ENCODE measurements at regions not wholly inside any gene's neighbourhood (a gene's known extent, or its start where the extent isn't known, plus 50 kb on each side); places are given as distances from the start of the nearest gene placed in this dataset.

GRCh38 chr3:70853161-70853944 lies 540.9 kb upstream of the MDFIC2 start:
- Histone ChIP-seq H3K4me3 (ENCODE audit: severe bottlenecking) (no peak overlapping the region), H3K9me3 (ENCODE audit: severe bottlenecking) (no peaks in the 10 kb centered on the region), H3K27me3 (ENCODE audit: insufficient read depth, poor library complexity, severe bottlenecking) (no peaks in the 10 kb centered on the region), H3K36me3 (ENCODE audit: low read depth) (no peaks in the 10 kb centered on the region), H3K27ac (ENCODE audit: poor library complexity, severe bottlenecking) (no peak overlapping the region), H3K4me1 (ENCODE audit: insufficient read depth, poor library complexity, severe bottlenecking) (peaks cover 41% of the 10 kb centered on the region)
- ATAC-seq (ENCODE audit: low read depth), result no peak
- no peak for DNase-seq (ENCODE audit: low spot score)
- TF ChIP-seq CTCF (IDR thresholded peaks at IDR 0.05; ENCODE audit: poor library complexity, severe bottlenecking), result no peak

GRCh38 chr3:70849911-70850699 lies 537.7 kb upstream of the MDFIC2 start:
- Histone ChIP-seq H3K27me3 (ENCODE audit: insufficient read depth, poor library complexity, severe bottlenecking) (no peaks in the 10 kb centered on the region), H3K27ac (ENCODE audit: poor library complexity, severe bottlenecking) (peak overlapping the region; percentile 56), H3K36me3 (ENCODE audit: low read depth) (no peaks in the 10 kb centered on the region), H3K4me1 (ENCODE audit: insufficient read depth, poor library complexity, severe bottlenecking) (peaks cover 27% of the 10 kb centered on the region), H3K9me3 (ENCODE audit: severe bottlenecking) (no peaks in the 10 kb centered on the region), H3K4me3 (ENCODE audit: severe bottlenecking) (no peak overlapping the region)
- TF ChIP-seq CTCF (IDR thresholded peaks at IDR 0.05; ENCODE audit: poor library complexity, severe bottlenecking), result no peak
- DNase-seq (ENCODE audit: low spot score), result no peak
- peak; percentile 96 for ATAC-seq (ENCODE audit: low read depth)

DNA sequence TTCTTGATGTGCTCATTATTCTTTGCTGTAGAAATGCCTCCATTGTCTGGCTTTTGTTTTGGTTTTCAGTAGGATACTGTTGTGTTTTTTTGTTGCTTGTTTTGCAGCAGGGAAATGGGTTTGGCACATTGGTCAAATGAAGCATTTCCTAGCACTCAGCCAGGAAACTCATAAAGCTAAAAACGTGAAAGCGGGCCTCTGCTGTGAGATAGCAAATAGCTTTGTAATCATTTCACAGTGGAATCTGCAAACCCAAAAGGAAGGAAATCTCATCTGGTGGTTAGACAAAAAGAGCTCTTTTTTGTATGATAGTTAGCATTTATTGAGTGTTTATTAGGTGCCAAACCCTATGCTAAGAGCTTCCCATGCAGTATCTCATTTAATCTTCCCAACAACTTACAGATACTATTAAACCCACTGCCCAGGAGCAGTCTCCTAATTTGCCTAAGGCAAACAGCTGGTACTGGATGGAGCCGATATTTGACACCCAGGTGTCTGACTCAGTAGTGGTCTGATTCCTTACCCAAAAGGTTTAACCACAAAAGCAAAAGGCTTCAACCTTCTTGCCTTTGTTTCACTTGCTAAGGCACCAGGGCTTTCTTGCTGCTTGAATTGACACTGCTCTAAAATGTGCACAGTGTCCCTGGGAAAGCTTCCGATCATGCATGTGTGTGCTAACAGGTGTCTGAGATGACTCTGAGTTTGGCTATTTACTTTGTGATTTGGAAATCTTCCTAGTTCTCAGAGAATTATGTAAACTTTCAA lies 527.9 kb upstream of the MDFIC2 start:
- peak overlapping the region; percentile 16 for H3K27ac ChIP-seq (ENCODE audit: poor library complexity, severe bottlenecking)
- H3K27me3 ChIP-seq (ENCODE audit: insufficient read depth, poor library complexity, severe bottlenecking), result no peaks in the 10 kb centered on the region
- ATAC-seq (ENCODE audit: low read depth) (peak; percentile 92), DNase-seq (ENCODE audit: low spot score) (no peak)
- TF ChIP-seq CTCF (IDR thresholded peaks at IDR 0.05; ENCODE audit: poor library complexity, severe bottlenecking), result no peak
- no peaks in the 10 kb centered on the region for H3K36me3 ChIP-seq (ENCODE audit: low read depth)
- no peaks in the 10 kb centered on the region for H3K9me3 ChIP-seq (ENCODE audit: severe bottlenecking)
- H3K4me1 ChIP-seq (ENCODE audit: insufficient read depth, poor library complexity, severe bottlenecking), result peaks cover 13% of the 10 kb centered on the region
- no peak overlapping the region for H3K4me3 ChIP-seq (ENCODE audit: severe bottlenecking)

DNA sequence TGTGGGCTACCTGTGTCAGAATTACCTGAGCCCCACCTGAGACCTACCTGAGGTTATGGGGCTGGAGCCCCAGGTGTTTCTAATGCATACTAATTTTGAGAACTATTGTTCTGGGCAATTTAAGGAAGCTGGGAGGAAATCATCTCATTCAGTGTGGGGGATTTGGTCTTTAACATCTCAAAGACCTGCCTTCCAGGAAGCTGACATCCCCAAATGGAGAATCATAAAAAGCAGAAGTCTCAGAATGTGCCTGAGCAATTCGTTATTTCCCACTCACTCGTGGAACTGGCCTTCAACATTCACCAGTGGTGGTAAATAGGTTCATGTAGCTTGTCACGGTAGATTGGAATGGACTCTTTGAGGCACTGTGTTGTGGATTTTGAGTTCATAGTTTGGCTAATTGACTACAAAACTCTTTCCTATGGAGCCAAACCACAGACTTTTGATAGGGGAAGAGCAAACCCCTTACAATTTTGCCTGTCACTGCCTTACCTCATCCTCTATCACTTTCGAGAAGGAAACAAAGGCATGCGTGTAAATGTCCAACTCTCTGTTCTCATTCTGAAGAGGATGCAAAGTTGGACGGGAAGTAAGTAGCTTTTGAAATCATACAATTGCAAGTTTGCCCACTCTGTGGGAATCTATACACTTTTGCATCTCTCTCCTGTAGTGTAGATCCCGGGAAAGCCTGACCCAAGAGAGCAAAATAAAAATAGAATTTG lies 521.0 kb upstream of the MDFIC2 start:
- H3K36me3 ChIP-seq (ENCODE audit: low read depth), result no peaks in the 10 kb centered on the region
- H3K27me3 ChIP-seq (ENCODE audit: insufficient read depth, poor library complexity, severe bottlenecking), result no peaks in the 10 kb centered on the region
- H3K9me3 ChIP-seq (ENCODE audit: severe bottlenecking), result no peaks in the 10 kb centered on the region
- H3K27ac ChIP-seq (ENCODE audit: poor library complexity, severe bottlenecking), result peak overlapping the region; percentile 30
- H3K4me1 ChIP-seq (ENCODE audit: insufficient read depth, poor library complexity, severe bottlenecking), result peaks cover 4% of the 10 kb centered on the region
- DNase-seq (ENCODE audit: low spot score), result no peak
- no peak for TF ChIP-seq CTCF (IDR thresholded peaks at IDR 0.05; ENCODE audit: poor library complexity, severe bottlenecking)
- no peak for ATAC-seq (ENCODE audit: low read depth)
- no peak overlapping the region for H3K4me3 ChIP-seq (ENCODE audit: severe bottlenecking)

Data from RWPE2 (cell line).